ENCODE measurements at regions not wholly inside any gene's neighbourhood (a gene's known extent, or its start where the extent isn't known, plus 50 kb on each side); places are given as distances from the start of the nearest gene placed in this dataset.

GRCh38 chr4:155566354-155566753 lies 100.3 kb upstream of the GUCY1A1 start:
- Histone ChIP-seq H4K8ac (replicated peaks; ENCODE audit: insufficient read length, low read depth, low read length) (no peak overlapping the region), H2AK5ac (ENCODE audit: insufficient read length, low read length) (no peak overlapping the region), H2BK12ac (ENCODE audit: insufficient read length, low read depth, low read length) (no peak overlapping the region), H3K9me3 (ENCODE audit: control insufficient read depth, low read depth, low read length) (no peaks in the 10 kb centered on the region), H3K27ac (ENCODE audit: insufficient read length, low read depth, low read length) (no peak overlapping the region), H4K5ac (ENCODE audit: insufficient read length, low read depth, low read length) (no peak overlapping the region), H3K4me1 (ENCODE audit: insufficient read depth, low read length) (no peaks in the 10 kb centered on the region), H3K9ac (ENCODE audit: extremely low read depth, insufficient read length, low read length) (no peak overlapping the region), H3K23ac (ENCODE audit: insufficient read length, low read depth, low read length) (no peak overlapping the region), H3K79me1 (ENCODE audit: insufficient read depth, low read depth, low read length, poor library complexity, severe bottlenecking) (no peaks in the 10 kb centered on the region), H3K79me2 (ENCODE audit: insufficient read depth, low read length) (no peaks in the 10 kb centered on the region), H3K56ac (ENCODE audit: insufficient read length, low read depth, low read length) (no peak overlapping the region), H3K4me2 (ENCODE audit: insufficient read depth, insufficient read length, low read length) (no peak overlapping the region), H2BK5ac (ENCODE audit: insufficient read length, low read length) (no peak overlapping the region), H3K23me2 (ENCODE audit: insufficient read length, low read depth, low read length, poor library complexity, severe bottlenecking) (no peaks in the 10 kb centered on the region), H3T11ph (ENCODE audit: low read length) (no peak overlapping the region), H3K27me3 (ENCODE audit: insufficient read depth, low read length) (no peaks in the 10 kb centered on the region), H2AFZ (ENCODE audit: low read length) (no peak overlapping the region), H3K4ac (ENCODE audit: low read depth, low read length) (no peak overlapping the region), H4K20me1 (ENCODE audit: control insufficient read depth, insufficient read depth, insufficient read length) (no peaks in the 10 kb centered on the region), H2BK120ac (ENCODE audit: low read depth, low read length, poor library complexity, severe bottlenecking) (no peak overlapping the region), H2BK15ac (ENCODE audit: low read depth, low read length) (no peak overlapping the region), H2BK20ac (ENCODE audit: low read depth, low read length, poor library complexity, severe bottlenecking) (no peak overlapping the region), H3K14ac (ENCODE audit: insufficient read depth, low read length) (no peak overlapping the region), H3K18ac (ENCODE audit: insufficient read length, low read depth, low read length) (no peak overlapping the region), H4K91ac (ENCODE audit: insufficient read length, low read depth, low read length) (no peak overlapping the region)
- Mint-ChIP-seq H3K9me3 (no peaks in the 10 kb centered on the region), H3K36me3 (ENCODE audit: insufficient read depth in 1 of 3, low read depth in 3 of 3) (no peaks in the 10 kb centered on the region), H3K27me3 (ENCODE audit: low read depth) (no peaks in the 10 kb centered on the region; the same call in 1 of the 2 replicates), H3K4me3 (no peak overlapping the region), H3K27ac (no peak overlapping the region), H3K4me1 (no peaks in the 10 kb centered on the region)
- no peak for DNase-seq
- WGBS (ENCODE audit: extremely low coverage, insufficient read length, low lambda C conversion rate): no CpG with 5 or more reads among the region's 1 CpG
- TF ChIP-seq CTCF (conservative IDR thresholded peaks at IDR 0.05): no peak

Measured in H9 (cell line).